Liver (tissue), 8 donors: ENCODE measurements at regions not wholly inside any gene's neighbourhood (a gene's known extent, or its start where the extent isn't known, plus 50 kb on each side); places are given as distances from the start of the nearest gene placed in this dataset.

Source experiments
- DNase-seq: peaks from one replicate; pipeline ENCODE4 v3.0.0-alpha.2; 2017; ENCODE audit warnings: low spot score
- H3K27ac ChIP-seq, 2 donors: one replicate each; pipeline ENCODE4 v1.7.0; 2013; ENCODE audit warnings: inconsistent platforms in 2 of 2, low read length in 2 of 2, control low read depth in 1 of 2, low read depth in 1 of 2, mild to moderate bottlenecking in 1 of 2
- H3K27me3 ChIP-seq, 4 donors: one replicate each; pipeline versions ENCODE4 v1.6.1 to v1.7.0; 2013; ENCODE audit warnings: low read length in 3 of 4, inconsistent platforms in 1 of 4, mild to moderate bottlenecking in 1 of 4, moderate library complexity in 1 of 4; ENCODE audit not compliant: control insufficient read depth in 4 of 4, insufficient read depth in 4 of 4
- H3K36me3 ChIP-seq, 4 donors: one replicate each; pipeline versions ENCODE4 v1.6.1 to v1.7.0; 2013; ENCODE audit warnings: low read length in 3 of 4, mild to moderate bottlenecking in 3 of 4, low read depth in 1 of 4, moderate library complexity in 1 of 4; ENCODE audit not compliant: control insufficient read depth in 4 of 4, insufficient read depth in 3 of 4
- H3K4me1 ChIP-seq, 4 donors: one replicate each; pipeline versions ENCODE4 v1.6.1 to v1.7.0; 2013; ENCODE audit warnings: low read length in 3 of 4, mild to moderate bottlenecking in 3 of 4, moderate library complexity in 1 of 4; ENCODE audit not compliant: control insufficient read depth in 4 of 4, insufficient read depth in 4 of 4
- H3K4me3 ChIP-seq, 3 donors: one replicate each; pipeline versions ENCODE4 v1.6.1 to v1.7.0; 2013; ENCODE audit warnings: low read length in 3 of 3, control low read depth in 1 of 3, low read depth in 1 of 3, mild to moderate bottlenecking in 1 of 3
- H3K9ac ChIP-seq, 2 donors: one replicate each; pipeline ENCODE4 v1.7.0; 2013; ENCODE audit warnings: low read length in 2 of 2, mild to moderate bottlenecking in 2 of 2, moderate library complexity in 2 of 2, control low read depth in 1 of 2, low read depth in 1 of 2
- H3K9me3 ChIP-seq, 4 donors: one replicate each; pipeline versions ENCODE4 v1.6.1 to v1.7.0; 2013; ENCODE audit warnings: low read length in 3 of 4; ENCODE audit not compliant: control insufficient read depth in 4 of 4
- FOXA1 ChIP-seq: IDR thresholded peaks from 2 replicates; pipeline ENCODE4 v1.6.1; 2016; ENCODE audit warnings: antibody characterized with exemption
- FOXA2 ChIP-seq: IDR thresholded peaks from 2 replicates; pipeline ENCODE4 v1.6.1; 2016; ENCODE audit warnings: antibody characterized with exemption
- GABPA ChIP-seq, 2 donors: IDR thresholded peaks in 1 of 2; conservative IDR thresholded peaks in 1 of 2; 2 replicates each; pipeline ENCODE4 v1.6.1; 2016; ENCODE audit warnings: antibody characterized with exemption in 2 of 2, mild to moderate bottlenecking in 1 of 2, moderate library complexity in 1 of 2
- HNF4A ChIP-seq, 2 donors: conservative IDR thresholded peaks; 2 replicates each; pipeline ENCODE4 v1.6.1; 2016; ENCODE audit warnings: antibody characterized with exemption in 2 of 2, mild to moderate bottlenecking in 2 of 2
- JUND ChIP-seq, 2 donors: IDR thresholded peaks; 2 replicates each; pipeline ENCODE4 v1.6.1; 2016; ENCODE audit warnings: antibody characterized with exemption in 2 of 2
- NR2F2 ChIP-seq: IDR thresholded peaks from 2 replicates; pipeline ENCODE4 v1.6.1; 2016; ENCODE audit warnings: antibody characterized with exemption
- RAD21 ChIP-seq, 2 donors: IDR thresholded peaks; 2 replicates each; pipeline ENCODE4 v1.6.1; 2016; ENCODE audit warnings: antibody characterized with exemption in 2 of 2, mild to moderate bottlenecking in 2 of 2
- RXRA ChIP-seq, 2 donors: IDR thresholded peaks; 2 replicates each; pipeline ENCODE4 v1.6.1; 2017 to 2018; ENCODE audit warnings: antibody characterized with exemption in 2 of 2, mild to moderate bottlenecking in 1 of 2
- TAF1 ChIP-seq: conservative IDR thresholded peaks from 2 replicates; pipeline ENCODE4 v1.6.1; 2016; ENCODE audit warnings: antibody characterized with exemption, mild to moderate bottlenecking
- YY1 ChIP-seq: IDR thresholded peaks from 2 replicates; pipeline ENCODE4 v1.6.1; 2016; ENCODE audit warnings: antibody characterized with exemption, mild to moderate bottlenecking
- WGBS: extraction: QIAGEN DNeasy Blood & Tissue Kit; methylation state at CpG from one replicate; pipeline ENCODE4 v1.1.7; 2013; 5-methylcytosine and 5-hydroxymethylcytosine counted together
- TF ChIP-seq, protein P1 (sequence below): IDR thresholded peaks from 2 replicates; pipeline ENCODE4 v1.6.1; 2016; ENCODE audit warnings: antibody characterized with exemption
- TF ChIP-seq, protein P2 (sequence below): IDR thresholded peaks from 2 replicates; pipeline ENCODE4 v1.6.1; 2016; ENCODE audit warnings: antibody characterized with exemption, mild to moderate bottlenecking
- TF ChIP-seq, protein P3 (sequence below): fragments of 150-350 bp; IDR thresholded peaks from 2 replicates; pipeline ENCODE4 v1.5.1; 2017; ENCODE audit warnings: improper control_type of control experiment, low read depth, low read length; ENCODE audit not compliant: missing input control
- TF ChIP-seq, protein P4 (sequence below): IDR thresholded peaks from 2 replicates; pipeline ENCODE4 v1.6.1; 2016; ENCODE audit warnings: antibody characterized with exemption
- donor health status: healthy.
- donor health status: healthy.
- donor health status: healthy.
- donor health status: healthy.
- donor health status: healthy.

DNA sequence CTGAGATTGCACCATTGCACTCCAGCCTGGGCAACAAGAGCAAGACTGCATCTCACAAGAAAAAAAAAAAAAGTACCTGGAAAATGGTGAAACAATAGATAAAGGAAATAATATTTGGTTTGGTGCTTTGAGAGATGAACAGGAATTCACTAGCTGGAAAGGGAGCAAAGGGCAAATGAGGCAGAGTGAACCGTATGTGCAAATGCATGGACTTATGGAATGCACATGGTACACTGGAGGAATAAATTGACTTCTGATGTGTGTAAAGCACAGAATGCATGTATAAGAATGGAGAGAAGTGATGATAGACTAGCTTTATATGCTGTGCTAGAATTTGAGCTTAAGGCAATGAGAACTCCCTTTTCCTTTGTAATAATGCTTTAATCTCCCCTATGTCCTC, 413.3 kb downstream of the SPRY1 start:
- H3K4me1 ChIP-seq: no peaks in the 10 kb centered on the region
- no peak for TF ChIP-seq NR2F2
- no peak for TF ChIP-seq HNF4A (conservative IDR thresholded peaks at IDR 0.05)
- no peak for TF ChIP-seq YY1
- no peak for TF ChIP-seq FOXA2
- no peak for TF ChIP-seq JUND (IDR thresholded peaks at IDR 0.05)
- TF ChIP-seq, protein P1, sequence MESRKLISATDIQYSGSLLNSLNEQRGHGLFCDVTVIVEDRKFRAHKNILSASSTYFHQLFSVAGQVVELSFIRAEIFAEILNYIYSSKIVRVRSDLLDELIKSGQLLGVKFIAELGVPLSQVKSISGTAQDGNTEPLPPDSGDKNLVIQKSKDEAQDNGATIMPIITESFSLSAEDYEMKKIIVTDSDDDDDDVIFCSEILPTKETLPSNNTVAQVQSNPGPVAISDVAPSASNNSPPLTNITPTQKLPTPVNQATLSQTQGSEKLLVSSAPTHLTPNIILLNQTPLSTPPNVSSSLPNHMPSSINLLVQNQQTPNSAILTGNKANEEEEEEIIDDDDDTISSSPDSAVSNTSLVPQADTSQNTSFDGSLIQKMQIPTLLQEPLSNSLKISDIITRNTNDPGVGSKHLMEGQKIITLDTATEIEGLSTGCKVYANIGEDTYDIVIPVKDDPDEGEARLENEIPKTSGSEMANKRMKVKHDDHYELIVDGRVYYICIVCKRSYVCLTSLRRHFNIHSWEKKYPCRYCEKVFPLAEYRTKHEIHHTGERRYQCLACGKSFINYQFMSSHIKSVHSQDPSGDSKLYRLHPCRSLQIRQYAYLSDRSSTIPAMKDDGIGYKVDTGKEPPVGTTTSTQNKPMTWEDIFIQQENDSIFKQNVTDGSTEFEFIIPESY: no peak
- TF ChIP-seq, protein P2, sequence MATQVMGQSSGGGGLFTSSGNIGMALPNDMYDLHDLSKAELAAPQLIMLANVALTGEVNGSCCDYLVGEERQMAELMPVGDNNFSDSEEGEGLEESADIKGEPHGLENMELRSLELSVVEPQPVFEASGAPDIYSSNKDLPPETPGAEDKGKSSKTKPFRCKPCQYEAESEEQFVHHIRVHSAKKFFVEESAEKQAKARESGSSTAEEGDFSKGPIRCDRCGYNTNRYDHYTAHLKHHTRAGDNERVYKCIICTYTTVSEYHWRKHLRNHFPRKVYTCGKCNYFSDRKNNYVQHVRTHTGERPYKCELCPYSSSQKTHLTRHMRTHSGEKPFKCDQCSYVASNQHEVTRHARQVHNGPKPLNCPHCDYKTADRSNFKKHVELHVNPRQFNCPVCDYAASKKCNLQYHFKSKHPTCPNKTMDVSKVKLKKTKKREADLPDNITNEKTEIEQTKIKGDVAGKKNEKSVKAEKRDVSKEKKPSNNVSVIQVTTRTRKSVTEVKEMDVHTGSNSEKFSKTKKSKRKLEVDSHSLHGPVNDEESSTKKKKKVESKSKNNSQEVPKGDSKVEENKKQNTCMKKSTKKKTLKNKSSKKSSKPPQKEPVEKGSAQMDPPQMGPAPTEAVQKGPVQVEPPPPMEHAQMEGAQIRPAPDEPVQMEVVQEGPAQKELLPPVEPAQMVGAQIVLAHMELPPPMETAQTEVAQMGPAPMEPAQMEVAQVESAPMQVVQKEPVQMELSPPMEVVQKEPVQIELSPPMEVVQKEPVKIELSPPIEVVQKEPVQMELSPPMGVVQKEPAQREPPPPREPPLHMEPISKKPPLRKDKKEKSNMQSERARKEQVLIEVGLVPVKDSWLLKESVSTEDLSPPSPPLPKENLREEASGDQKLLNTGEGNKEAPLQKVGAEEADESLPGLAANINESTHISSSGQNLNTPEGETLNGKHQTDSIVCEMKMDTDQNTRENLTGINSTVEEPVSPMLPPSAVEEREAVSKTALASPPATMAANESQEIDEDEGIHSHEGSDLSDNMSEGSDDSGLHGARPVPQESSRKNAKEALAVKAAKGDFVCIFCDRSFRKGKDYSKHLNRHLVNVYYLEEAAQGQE: no peak
- TF ChIP-seq, protein P3, sequence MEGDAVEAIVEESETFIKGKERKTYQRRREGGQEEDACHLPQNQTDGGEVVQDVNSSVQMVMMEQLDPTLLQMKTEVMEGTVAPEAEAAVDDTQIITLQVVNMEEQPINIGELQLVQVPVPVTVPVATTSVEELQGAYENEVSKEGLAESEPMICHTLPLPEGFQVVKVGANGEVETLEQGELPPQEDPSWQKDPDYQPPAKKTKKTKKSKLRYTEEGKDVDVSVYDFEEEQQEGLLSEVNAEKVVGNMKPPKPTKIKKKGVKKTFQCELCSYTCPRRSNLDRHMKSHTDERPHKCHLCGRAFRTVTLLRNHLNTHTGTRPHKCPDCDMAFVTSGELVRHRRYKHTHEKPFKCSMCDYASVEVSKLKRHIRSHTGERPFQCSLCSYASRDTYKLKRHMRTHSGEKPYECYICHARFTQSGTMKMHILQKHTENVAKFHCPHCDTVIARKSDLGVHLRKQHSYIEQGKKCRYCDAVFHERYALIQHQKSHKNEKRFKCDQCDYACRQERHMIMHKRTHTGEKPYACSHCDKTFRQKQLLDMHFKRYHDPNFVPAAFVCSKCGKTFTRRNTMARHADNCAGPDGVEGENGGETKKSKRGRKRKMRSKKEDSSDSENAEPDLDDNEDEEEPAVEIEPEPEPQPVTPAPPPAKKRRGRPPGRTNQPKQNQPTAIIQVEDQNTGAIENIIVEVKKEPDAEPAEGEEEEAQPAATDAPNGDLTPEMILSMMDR: no peak
- no peak for TF ChIP-seq RXRA (IDR thresholded peaks at IDR 0.05)
- H3K4me3 ChIP-seq: no peak overlapping the region
- H3K27me3 ChIP-seq: no peaks in the 10 kb centered on the region
- H3K9ac ChIP-seq: no peak overlapping the region
- H3K36me3 ChIP-seq: no peaks in the 10 kb centered on the region
- H3K9me3 ChIP-seq: no peaks in the 10 kb centered on the region
- WGBS: 73% methylated on average over 1 of the region's 1 CpG
- no peak for DNase-seq
- H3K27ac ChIP-seq: no peak overlapping the region

DNA sequence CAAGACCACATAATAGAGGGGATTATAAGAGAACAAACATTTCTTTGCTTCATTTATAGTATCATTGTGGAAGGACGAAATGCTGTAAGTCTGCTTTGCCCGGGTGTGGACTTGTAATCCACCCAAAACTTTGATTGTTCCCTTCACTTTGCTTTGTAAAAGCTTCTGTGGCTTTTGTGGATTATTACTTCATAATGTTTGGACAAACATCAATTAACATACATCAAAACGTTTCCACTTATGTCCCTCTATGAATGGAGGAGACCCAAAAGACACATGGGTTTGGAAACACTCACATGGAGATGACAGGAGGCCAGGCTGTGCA, 415.4 kb downstream of the SPRY1 start:
- WGBS: 64% methylated on average over 3 of the region's 3 CpGs
- no peak for DNase-seq
- Histone ChIP-seq H3K27ac (no peak overlapping the region), H3K36me3 (no peaks in the 10 kb centered on the region), H3K9ac (no peak overlapping the region), H3K27me3 (no peaks in the 10 kb centered on the region), H3K4me1 (no peaks in the 10 kb centered on the region), H3K4me3 (no peak overlapping the region), H3K9me3 (no peaks in the 10 kb centered on the region)
- TF ChIP-seq, protein P3: no peak
- TF ChIP-seq YY1 (no peak), RXRA (IDR thresholded peaks at IDR 0.05) (no peak), GABPA (IDR thresholded peaks at IDR 0.05 in 1 of 2, conservative IDR thresholded peaks at IDR 0.05 in 1 of 2) (no peak), TAF1 (no peak), FOXA1 (no peak), RAD21 (IDR thresholded peaks at IDR 0.05) (no peak)
- TF ChIP-seq, protein P2: no peak
- TF ChIP-seq, protein P4, sequence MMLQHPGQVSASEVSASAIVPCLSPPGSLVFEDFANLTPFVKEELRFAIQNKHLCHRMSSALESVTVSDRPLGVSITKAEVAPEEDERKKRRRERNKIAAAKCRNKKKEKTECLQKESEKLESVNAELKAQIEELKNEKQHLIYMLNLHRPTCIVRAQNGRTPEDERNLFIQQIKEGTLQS: no peak
